DMS53 treated with DMSO at 0.1 percent for 48 hours (cell line): ENCODE measurements at regions not wholly inside any gene's neighbourhood (a gene's known extent, or its start where the extent isn't known, plus 50 kb on each side); places are given as distances from the start of the nearest gene placed in this dataset.

Source experiments
- DNase-seq: peaks from one replicate; lab custom pipeline; 2025; ENCODE audit not compliant: unreplicated experiment; lab: John Stamatoyannopoulos, UW

GRCh38 chr4:141395919-141396318 is 175.2 kb downstream of the ZNF330 start:
- no peak for DNase-seq

- DNase-seq: no peak
Observed at GRCh38 chr4:141402712-141403111, 182.0 kb downstream of the ZNF330 start.

- DNase-seq: no peak
Observed at GRCh38 chr4:141403782-141404181, 183.1 kb downstream of the ZNF330 start.

GRCh38 chr4:141406237-141406636 is 185.5 kb downstream of the ZNF330 start:
- no peak for DNase-seq

GRCh38 chr4:141409556-141409955 is 188.9 kb downstream of the ZNF330 start:
- no peak for DNase-seq

- no peak for DNase-seq
Observed at GRCh38 chr4:141410839-141411238, 190.1 kb downstream of the ZNF330 start.

GRCh38 chr4:141411936-141412335 is 191.2 kb downstream of the ZNF330 start:
- no peak for DNase-seq

GRCh38 chr4:141413366-141413765 is 192.7 kb downstream of the ZNF330 start:
- DNase-seq: no peak

- no peak for DNase-seq
Observed at GRCh38 chr4:141415651-141416050, 195.0 kb downstream of the ZNF330 start.

- DNase-seq: no peak
Observed at GRCh38 chr4:141416219-141416618, 195.5 kb downstream of the ZNF330 start.

- DNase-seq: no peak
Observed at GRCh38 chr4:141416677-141417363, 196.1 kb downstream of the ZNF330 start.

GRCh38 chr4:141417387-141417786 is 196.7 kb downstream of the ZNF330 start:
- DNase-seq: no peak

GRCh38 chr4:141425124-141425523 is 204.4 kb downstream of the ZNF330 start:
- DNase-seq: no peak

GRCh38 chr4:141427726-141428296 is 207.1 kb downstream of the ZNF330 start:
- DNase-seq: no peak

- no peak for DNase-seq
Observed at GRCh38 chr4:141429933-141430332, 206.4 kb upstream of the IL15 start.

- no peak for DNase-seq
Observed at GRCh38 chr4:141430686-141431085, 205.7 kb upstream of the IL15 start.

GRCh38 chr4:141432000-141432712 is 204.2 kb upstream of the IL15 start:
- no peak for DNase-seq

- no peak for DNase-seq
Observed at GRCh38 chr4:141435446-141436225, 200.7 kb upstream of the IL15 start.

- DNase-seq: no peak
Observed at GRCh38 chr4:141439223-141439622, 197.2 kb upstream of the IL15 start.

GRCh38 chr4:141447761-141448160 is 188.6 kb upstream of the IL15 start:
- no peak for DNase-seq

GRCh38 chr4:141448490-141448889 is 187.9 kb upstream of the IL15 start:
- DNase-seq: no peak

- DNase-seq: no peak
Observed at GRCh38 chr4:141449927-141450326, 186.5 kb upstream of the IL15 start.
